Limb (tissue), 2 donors: ENCODE measurements at regions not wholly inside any gene's neighbourhood (a gene's known extent, or its start where the extent isn't known, plus 50 kb on each side); places are given as distances from the start of the nearest gene placed in this dataset.
"Not testable (repeated sequence)": the region's sequence is repeated elsewhere in the genome, so short reads cannot be mapped to it uniquely, and the experiment has no call there.

Experiments used
- DNase-seq, 2 donors: peaks; one replicate each; pipeline ENCODE4 v3.0.0-alpha.2; 2016; ENCODE audit errors: extremely low spot score in 2 of 2

DNA sequence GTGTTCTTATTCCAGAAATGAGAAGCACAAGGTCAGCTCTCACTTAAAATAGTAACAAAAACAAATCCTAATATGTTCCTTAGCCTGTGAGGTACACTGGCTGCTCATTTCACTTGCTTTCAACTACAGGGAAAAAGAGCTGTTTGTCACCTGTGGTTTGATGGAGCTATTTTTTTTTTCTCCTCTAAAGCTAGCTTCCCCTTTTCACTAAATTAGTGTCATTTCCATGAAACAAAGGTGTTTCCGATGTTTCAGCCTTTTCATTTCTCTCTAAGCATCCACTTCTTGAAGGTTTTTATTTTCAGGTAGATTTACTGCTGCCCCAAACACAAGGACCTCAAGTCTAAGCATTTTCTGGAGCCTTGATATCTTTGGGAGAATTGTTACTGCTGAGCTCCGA, 148.6 kb downstream of the RBMX2 start:
- no peak for DNase-seq

DNA sequence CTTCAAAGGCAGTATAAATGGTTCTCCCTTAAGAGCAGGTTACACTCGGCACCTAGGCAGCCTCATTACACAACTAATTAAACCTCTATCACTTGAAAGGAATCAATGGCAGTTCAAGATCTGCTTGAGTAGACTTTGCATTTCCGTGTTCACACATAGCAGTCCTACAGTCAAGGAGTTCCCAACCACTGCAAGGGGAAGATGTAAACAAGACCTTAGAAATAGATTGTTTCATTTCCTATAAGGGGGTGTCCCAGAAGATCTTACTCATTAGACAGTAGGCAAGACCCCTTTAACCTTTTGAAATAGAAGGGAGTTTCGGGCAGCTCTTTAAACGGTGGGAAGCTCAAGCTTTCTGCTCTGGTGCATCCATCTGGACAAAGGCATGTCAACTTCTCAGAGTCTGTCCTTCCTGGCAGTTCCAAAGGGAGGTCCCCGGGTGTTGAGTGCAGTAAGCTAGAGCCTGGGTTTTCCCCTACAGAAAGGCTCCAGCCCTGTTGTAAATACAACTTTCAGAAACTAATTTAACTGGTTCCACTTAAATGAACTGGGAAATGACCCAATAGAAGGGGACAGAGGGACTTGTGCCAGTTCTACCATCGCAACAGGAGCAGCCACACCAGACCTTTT, 150.8 kb downstream of the RBMX2 start:
- no peak for DNase-seq

DNA sequence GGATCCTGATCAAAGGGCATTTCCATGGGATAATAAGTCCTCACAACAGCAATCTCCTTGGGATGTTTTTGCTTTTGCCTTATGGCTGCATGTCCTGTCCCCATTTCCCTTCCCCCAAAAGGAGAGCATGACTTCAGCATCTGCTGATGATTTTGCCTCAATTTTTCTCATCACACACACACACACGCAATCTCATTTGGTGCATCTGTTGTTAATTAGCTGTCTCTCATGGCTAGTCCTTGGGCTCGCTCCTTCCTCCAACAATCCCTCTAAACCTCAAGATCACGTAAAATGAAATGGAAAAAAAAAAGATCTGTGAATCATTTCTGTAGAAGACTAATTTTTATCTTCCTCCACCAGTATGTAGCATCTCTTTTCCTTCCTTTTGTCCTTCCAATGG, 153.6 kb downstream of the RBMX2 start:
- no peak for DNase-seq

GRCh38 chrX:130555757-130556156, 154.0 kb downstream of the RBMX2 start:
- no peak for DNase-seq

DNA sequence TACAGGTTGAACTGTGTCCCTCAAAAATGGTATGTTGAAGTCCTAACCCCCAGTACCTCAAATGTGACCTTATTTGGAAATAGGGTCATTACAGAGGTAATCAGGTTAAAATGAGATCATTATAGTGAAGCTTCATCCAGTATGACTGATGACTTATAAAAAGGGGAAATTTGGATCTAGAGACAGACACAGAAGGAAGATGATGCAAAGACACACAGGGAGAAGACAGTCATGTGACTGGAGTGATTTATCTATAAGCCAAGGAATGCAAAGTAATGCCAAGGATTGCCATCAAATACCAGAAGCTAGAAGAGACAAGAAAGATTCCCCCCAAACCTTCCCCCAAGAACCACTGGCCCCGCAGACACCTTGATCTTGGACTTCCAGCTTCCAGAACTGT, 155.2 kb downstream of the RBMX2 start:
- no peak for DNase-seq

DNA sequence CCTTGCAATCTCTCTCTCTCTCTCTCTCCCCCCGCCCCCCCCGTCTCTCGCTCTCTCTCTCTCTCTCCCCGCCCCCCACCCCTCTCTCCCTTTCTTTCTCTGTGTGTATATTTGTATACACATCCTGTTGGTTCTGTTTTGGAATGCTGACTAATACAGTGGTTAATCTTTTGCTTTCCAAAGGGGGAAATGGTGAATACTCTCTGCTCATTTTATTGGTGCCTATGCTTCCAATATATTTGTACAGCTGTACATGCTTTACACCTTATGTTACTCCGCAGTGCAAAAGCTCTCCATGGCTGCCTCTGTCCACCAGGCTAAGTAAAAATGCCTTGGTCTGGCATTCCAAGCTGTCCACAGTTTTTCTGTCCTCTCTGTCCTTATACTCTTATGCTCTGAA, 158.8 kb downstream of the RBMX2 start:
- DNase-seq: no peak

DNA sequence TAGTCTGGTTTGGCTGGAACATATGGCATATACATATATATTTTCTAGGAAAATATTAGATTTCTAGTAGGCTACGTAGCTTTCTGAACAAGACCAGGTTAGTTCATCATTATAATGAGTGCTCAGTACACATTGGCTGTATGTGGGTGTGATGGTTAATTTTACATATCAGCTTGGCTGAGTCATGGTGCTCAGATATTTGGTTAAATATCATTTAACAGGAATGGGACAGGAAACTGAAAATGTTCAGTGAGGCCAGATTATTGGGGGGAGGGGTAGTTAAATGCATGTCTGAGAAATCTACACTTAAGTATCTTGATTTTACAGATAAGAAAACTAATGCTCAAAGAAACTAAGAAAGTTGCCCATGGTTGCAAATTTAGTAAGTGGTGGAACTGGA, 160.1 kb downstream of the RBMX2 start:
- DNase-seq: no peak

- no peak for DNase-seq
These were observed 161.7 kb downstream of the RBMX2 start for GRCh38 chrX:130563476-130563875.

GRCh38 chrX:130566028-130566683, 164.4 kb downstream of the RBMX2 start:
- DNase-seq: no peak

DNA sequence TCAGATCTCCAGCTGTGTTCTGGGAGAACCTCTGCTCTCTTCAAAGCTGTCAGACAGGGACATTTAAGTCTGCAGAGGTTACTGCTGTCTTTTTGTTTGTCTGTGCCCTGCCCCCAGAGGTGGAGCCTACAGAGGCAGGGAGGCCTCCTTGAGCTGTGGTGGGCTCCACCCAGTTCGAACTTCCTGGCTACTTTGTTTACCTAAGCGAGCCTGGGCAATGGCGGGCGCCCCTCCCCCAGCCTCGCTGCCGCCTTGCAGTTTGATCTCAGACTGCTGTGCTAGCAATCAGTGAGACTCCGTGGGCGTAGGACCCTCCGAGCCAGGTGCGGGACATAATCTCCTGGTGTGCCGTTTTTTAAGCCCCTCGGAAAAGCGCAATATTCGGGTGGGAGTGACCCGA, 171.2 kb downstream of the RBMX2 start:
- not testable (repeated sequence) for DNase-seq
